ENCODE measurements at regions not wholly inside any gene's neighbourhood (a gene's known extent, or its start where the extent isn't known, plus 50 kb on each side); places are given as distances from the start of the nearest gene placed in this dataset.

GRCh38 chr2:223538920-223539440 lies 63.2 kb downstream of the SCG2 start:
- TF ChIP-seq CTCF (IDR thresholded peaks at IDR 0.05) (no peak), POLR2AphosphoS5 (IDR thresholded peaks at IDR 0.05) (no peak)

Data from breast epithelium (tissue), 3 donors.